ENCODE measurements at regions not wholly inside any gene's neighbourhood (a gene's known extent, or its start where the extent isn't known, plus 50 kb on each side); places are given as distances from the start of the nearest gene placed in this dataset.
"Not testable (repeated sequence)": the region's sequence is repeated elsewhere in the genome, so short reads cannot be mapped to it uniquely, and the experiment has no call there.

- no peak for DNase-seq (ENCODE audit: low spot score)
These were observed 1000.4 kb upstream of the GBE1 start for GRCh38 chr3:82761858-82762257.

DNA sequence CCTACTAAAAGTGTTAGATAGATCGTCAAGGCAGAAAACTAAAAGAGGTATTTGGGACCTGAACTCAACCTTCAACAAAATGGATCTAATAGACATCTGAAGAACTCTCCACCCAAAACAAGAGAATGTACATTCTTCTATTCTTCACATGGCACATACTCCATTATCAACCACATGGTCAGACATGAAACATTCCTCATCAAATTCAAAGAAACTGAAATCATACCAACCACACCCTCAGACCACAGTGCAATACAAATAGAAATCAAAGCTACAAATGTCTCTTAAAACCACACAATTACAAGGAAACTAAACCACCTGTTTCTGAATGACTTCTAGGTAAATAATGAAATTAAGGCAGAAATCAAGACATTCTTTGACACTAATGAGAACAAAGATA lies 984.1 kb upstream of the GBE1 start:
- no peak for DNase-seq (ENCODE audit: low spot score)

GRCh38 chr3:82743196-82743595 lies 981.8 kb upstream of the GBE1 start:
- peak; percentile 5 for DNase-seq (ENCODE audit: low spot score)

GRCh38 chr3:82741346-82741745 lies 979.9 kb upstream of the GBE1 start:
- no peak for DNase-seq (ENCODE audit: low spot score)

DNA sequence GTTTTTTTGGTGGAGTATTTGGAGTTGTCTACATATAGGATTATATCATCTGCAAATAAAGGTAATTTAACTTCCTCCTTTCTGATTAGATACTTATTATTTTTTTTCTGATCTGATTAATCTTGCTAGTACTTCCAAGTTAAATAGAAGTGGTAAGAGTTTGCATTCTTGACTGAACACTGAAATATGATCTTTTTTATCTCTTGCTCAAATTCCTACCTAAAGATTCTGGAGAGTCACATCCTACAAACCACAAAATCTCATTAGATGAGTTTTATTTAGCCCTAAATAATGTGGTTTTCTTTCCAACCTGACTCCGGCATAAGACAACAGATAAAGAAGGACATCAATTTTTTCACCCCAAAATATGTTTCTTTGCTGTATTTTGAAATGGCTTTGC lies 977.9 kb upstream of the GBE1 start:
- no peak for DNase-seq (ENCODE audit: low spot score)

DNA sequence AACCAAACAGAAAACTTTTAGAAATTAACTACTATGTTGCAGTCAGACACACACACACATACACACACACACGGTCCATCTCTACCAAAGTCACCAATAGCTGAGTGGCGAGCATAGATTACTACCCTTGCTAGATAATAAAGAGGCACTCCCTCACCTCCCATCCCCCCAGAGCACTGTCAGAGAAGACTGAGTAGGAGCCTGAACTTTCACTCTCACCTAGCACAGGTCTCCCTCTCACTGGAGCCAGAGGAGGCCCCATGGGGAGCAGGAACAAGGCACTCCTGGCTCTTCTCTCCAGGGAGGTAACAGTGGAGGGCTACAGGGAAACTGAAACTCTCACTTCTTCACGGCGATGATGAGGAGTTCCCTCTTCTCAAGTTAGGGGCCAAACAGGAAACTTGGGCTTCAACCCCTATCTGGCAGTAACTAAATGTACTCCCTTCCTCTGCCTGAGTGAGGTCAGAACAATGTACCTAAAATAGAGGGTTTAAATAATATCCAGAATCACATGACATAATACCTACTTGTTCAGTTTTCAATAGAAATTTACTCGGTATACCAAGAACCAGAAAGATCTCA lies 975.3 kb upstream of the GBE1 start:
- no peak for DNase-seq (ENCODE audit: low spot score)

- no peak for DNase-seq (ENCODE audit: low spot score)
These were observed 953.8 kb upstream of the GBE1 start for GRCh38 chr3:82715091-82715856.

DNA sequence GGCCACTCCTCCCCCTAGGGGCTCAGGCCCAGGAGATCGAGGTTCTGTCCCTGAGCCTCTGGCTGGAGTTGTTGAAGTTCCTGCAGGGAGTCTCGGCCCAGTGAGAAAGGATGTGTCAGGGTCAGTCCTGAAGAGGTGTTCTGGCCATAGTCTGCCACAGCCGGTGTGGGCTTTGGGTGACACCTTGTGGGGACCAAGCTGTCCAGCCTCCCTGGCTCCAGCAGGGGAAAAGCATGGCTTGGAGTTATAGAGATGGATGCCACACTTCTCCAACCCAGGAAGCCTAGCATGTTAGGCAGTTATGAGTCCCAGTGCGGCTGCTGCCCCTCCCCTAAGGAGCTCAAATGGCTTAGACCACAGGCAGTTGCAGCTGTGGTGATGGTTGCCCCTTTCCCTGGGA lies 945.6 kb upstream of the GBE1 start:
- DNase-seq (ENCODE audit: low spot score): no peak

GRCh38 chr3:82685761-82686160 lies 924.3 kb upstream of the GBE1 start:
- no peak for DNase-seq (ENCODE audit: low spot score)

DNA sequence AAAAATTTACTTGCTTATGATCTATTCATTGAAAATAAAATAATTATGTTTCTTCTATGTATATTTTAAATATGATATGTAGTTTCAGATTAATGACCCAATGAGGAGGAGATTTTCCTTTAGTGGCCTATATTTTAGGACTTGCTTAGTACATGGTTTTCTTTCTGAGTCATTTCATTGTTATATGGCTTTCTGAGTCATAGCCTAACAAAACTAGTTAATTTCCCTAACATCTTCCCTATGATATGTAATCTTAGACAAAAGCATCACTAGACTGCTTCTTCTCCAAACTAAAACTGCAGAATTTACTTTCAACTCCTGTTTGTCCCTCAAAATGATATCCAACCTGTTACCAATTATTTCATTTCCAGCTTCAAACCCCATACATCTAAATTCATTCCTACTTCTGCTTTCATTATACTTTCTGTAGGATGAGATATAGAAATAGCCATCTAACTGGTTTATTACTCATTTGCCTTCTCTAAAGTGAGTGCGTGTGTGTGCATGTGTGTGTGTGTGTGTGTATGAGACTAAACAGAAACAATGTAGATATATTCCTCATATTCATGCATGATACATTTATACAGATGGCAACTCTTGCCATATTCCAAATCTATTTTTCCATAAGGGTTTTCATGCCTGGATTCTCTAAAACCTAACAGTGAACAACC lies 915.0 kb upstream of the GBE1 start:
- DNase-seq (ENCODE audit: low spot score): no peak

DNA sequence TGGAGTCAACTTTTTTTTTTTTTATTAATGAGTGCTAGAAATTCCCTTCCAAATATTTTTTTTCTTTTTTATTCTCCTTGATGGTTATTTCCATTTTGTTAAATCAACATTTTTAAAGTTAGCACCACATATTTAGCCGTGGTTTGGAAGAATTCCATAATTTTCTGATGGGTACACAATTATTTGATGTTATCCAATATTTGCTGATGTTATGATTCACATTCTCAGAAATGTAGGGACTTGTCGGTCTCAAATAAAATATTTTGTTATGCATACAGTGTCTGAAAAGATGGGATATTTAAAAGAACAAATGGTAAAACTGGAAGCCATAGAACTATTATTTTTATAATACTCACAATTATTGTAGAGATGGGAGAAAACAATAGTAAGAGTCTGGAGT lies 911.5 kb upstream of the GBE1 start:
- no peak for DNase-seq (ENCODE audit: low spot score)

GRCh38 chr3:82671466-82671865 lies 910.0 kb upstream of the GBE1 start:
- DNase-seq (ENCODE audit: low spot score): no peak

DNA sequence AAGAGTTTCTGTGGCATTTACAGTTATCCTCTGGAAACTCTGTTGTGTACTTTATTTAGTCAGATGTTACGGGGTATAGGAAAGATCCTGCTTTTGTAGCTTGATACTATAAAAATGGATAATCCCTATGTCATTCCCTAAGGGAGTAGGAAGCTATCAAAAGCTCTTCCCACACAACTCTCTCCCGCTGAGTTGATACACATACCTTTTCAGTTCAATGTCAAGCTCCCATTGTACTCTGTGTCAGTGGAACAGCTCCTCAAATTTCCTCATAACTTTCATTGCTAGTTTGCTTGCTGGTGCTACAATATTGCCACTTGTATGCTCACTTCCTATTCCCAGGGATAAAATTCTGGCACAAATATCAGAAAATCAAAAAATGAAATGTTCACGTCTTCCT lies 893.3 kb upstream of the GBE1 start:
- DNase-seq (ENCODE audit: low spot score): no peak

DNA sequence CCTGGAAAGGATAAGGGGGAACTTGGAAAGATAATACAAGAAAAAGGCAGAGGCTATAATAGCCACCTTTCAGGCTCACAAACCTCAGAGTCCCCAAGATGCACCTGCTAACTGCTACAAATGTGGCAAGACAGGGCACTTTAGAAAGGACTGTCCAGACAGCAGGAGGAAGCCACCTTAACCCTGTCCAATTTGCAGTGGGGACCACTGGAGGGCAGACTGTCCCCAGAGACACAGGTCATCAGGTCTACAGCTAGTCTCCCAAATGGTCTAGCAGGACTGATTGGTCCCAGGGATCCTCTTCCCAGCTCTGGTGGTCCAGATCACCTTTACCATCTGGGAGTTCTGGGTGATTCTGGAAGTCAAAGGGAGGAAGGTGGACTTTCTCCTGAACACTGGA lies 882.5 kb upstream of the GBE1 start:
- peak; percentile 5 for DNase-seq (ENCODE audit: low spot score)

GRCh38 chr3:82641701-82642100 lies 880.3 kb upstream of the GBE1 start:
- DNase-seq (ENCODE audit: low spot score): no peak

GRCh38 chr3:82640254-82640653 lies 878.8 kb upstream of the GBE1 start:
- DNase-seq (ENCODE audit: low spot score): no peak

- no peak for DNase-seq (ENCODE audit: low spot score)
These were observed 876.1 kb upstream of the GBE1 start for GRCh38 chr3:82637574-82637973.

- no peak for DNase-seq (ENCODE audit: low spot score)
These were observed 874.7 kb upstream of the GBE1 start for GRCh38 chr3:82636177-82636576.

GRCh38 chr3:82633319-82633718 lies 871.9 kb upstream of the GBE1 start:
- DNase-seq (ENCODE audit: low spot score): no peak

DNA sequence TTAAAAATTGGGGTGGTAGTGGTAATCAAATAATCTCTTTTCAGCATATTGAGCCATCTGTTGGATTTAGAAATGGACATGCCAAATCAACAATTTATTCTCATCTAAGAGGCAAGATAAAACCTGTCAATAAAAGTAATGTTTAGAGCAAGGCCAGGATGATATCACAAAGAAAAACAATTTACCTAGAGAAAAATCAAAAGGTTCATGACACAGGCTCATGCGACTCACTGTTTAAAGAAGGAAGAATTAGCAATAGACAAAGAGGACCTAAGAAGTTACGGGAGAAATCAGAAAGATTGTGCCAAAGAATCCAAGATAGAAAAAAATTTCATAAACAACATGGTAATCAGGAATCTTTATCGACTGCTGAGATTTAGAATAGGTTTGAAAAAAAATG lies 868.5 kb upstream of the GBE1 start:
- no peak for DNase-seq (ENCODE audit: low spot score)

- no peak for DNase-seq (ENCODE audit: low spot score)
These were observed 867.1 kb upstream of the GBE1 start for GRCh38 chr3:82628385-82629014.

DNA sequence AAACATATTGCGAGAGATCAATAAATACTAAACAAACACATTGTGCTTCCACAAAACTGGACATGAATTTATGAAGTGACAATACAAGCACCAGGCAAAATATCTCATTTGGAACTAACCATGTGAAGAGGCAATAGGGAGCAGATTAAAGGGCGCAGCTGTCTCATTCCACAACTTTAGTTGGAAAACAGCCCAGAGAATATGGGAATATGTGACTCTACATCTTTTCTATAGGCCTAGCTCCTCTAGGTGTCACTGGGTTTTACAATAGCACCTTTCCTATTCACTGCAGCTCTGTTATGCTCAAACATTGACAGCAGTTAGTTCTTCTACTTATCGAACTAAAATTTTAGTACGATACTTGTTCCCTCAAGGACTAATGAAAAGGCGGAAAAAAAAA lies 866.3 kb upstream of the GBE1 start:
- no peak for DNase-seq (ENCODE audit: low spot score)

GRCh38 chr3:82620744-82621143 lies 859.3 kb upstream of the GBE1 start:
- DNase-seq (ENCODE audit: low spot score): not testable (repeated sequence)
